HCT116 (cell line): ENCODE measurements at regions not wholly inside any gene's neighbourhood (a gene's known extent, or its start where the extent isn't known, plus 50 kb on each side); places are given as distances from the start of the nearest gene placed in this dataset.

ENCODE experiments used
- ATAC-seq: fragments of 200-7000 bp; cut with Tn5 transposase; 2 replicates; pipeline ENCODE4 v1.9.1; 2020; ENCODE audit warnings: mild to moderate bottlenecking, moderate library complexity
- BruUV-seq: library from RNA; stranded (reverse); fragments of 400-500 nt; replicated peaks from 2 replicates; lab custom pipeline; 2021; lab: Mats Ljungman, UMichigan
- CTCF ChIA-PET: fragments of 300-600 bp; sonication (Branson Sonifier 250); formaldehyde crosslinking; loops from one replicate; lab custom pipeline; 2021; ENCODE audit warnings: antibody characterized with exemption; lab: Charles Lee
- POLR2A ChIA-PET: fragments of 300-600, 350-600 bp; sonication (Branson Sonifier 250); formaldehyde crosslinking; loops from one replicate; lab custom pipeline; 2021; ENCODE audit warnings: antibody characterized with exemption; lab: Charles Lee
- RAD21 ChIA-PET, 2 experiments: fragments of 300-600 bp; sonication (Branson Sonifier 250); formaldehyde crosslinking; loops; one replicate each; lab custom pipeline; 2023; ENCODE audit warnings: low total read pairs in 2 of 2; ENCODE audit not compliant: uncharacterized antibody in 2 of 2, unreplicated experiment in 2 of 2, low non-redundant PET in 1 of 2; lab: Charles Lee
- DNase-seq: peaks from one replicate; pipeline ENCODE4 v3.0.0-alpha.2; 2010; ENCODE audit warnings: low read depth, low spot score
- H2AFZ ChIP-seq: fragments of 200-600 bp; shearing (Covaris generic), sonication (generic); 2 replicates; pipeline ENCODE4 v1.6.1; 2017; ENCODE audit warnings: low read depth, mixed run types, mixed read lengths, antibody characterized with exemption, low read length; ENCODE audit not compliant: poor library complexity, severe bottlenecking
- H3K27ac ChIP-seq: 2 replicates; pipeline ENCODE4 v1.5.1; 2012; ENCODE audit warnings: low read depth, low read length
- H3K27me3 ChIP-seq: fragments of 200-600 bp; sonication (generic); 2 replicates; pipeline ENCODE4 v1.6.1; 2016; ENCODE audit warnings: mixed run types, low read length, mixed read lengths; ENCODE audit not compliant: insufficient read depth
- H3K36me3 ChIP-seq, 2 experiments: fragments of 200-500 bp in 1 of 2; fragments of 200-600 bp in 1 of 2; sonication (Bioruptor generic) in 1 of 2; sonication (generic) in 1 of 2; 2 replicates each; pipeline versions ENCODE4 v1.5.1 to v1.6.1; 2014 to 2016; ENCODE audit warnings: low read length in 2 of 2, inconsistent platforms in 1 of 2, mixed read lengths in 1 of 2, mixed run types in 1 of 2; ENCODE audit not compliant: insufficient read depth in 2 of 2, control insufficient read depth in 1 of 2
- H3K4me1 ChIP-seq, 2 experiments: fragments of 200-600 bp in 1 of 2; sonication (generic) in 1 of 2; 2 replicates each; pipeline versions ENCODE4 v1.5.1 to v1.6.1; 2012 to 2017; ENCODE audit warnings: low read length in 2 of 2, inconsistent platforms in 1 of 2, mild to moderate bottlenecking in 1 of 2, mixed read lengths in 1 of 2, mixed run types in 1 of 2, moderate library complexity in 1 of 2; ENCODE audit not compliant: insufficient read depth in 2 of 2, control insufficient read depth in 1 of 2
- H3K4me2 ChIP-seq: fragments of 200-600 bp; sonication (generic); 2 replicates; pipeline ENCODE4 v1.6.1; 2017; ENCODE audit warnings: mixed run types, low read length, mixed read lengths
- H3K4me3 ChIP-seq, 2 experiments: fragments of 200-600 bp in 1 of 2; sonication (generic) in 1 of 2; replicated peaks in 1 of 2; 2 replicates each; pipeline ENCODE4 v1.5.1; 2011 to 2016; ENCODE audit warnings: low read length in 2 of 2, control low read depth in 1 of 2, low read depth in 1 of 2, mild to moderate bottlenecking in 1 of 2, mixed read lengths in 1 of 2, mixed run types in 1 of 2
- H3K79me2 ChIP-seq: fragments of 200-600 bp; sonication (generic); 2 replicates; pipeline ENCODE4 v1.6.1; 2017; ENCODE audit warnings: mild to moderate bottlenecking, mixed run types, low read length, moderate library complexity, mixed read lengths; ENCODE audit not compliant: insufficient read depth
- H3K9ac ChIP-seq: fragments of 200-600 bp; sonication (generic); 2 replicates; pipeline ENCODE4 v1.6.1; 2016; ENCODE audit warnings: low read length, mixed read lengths
- H3K9me2 ChIP-seq: fragments of 200-600 bp; sonication (generic), shearing (Covaris generic); 2 replicates; pipeline ENCODE4 v1.6.1; 2017; ENCODE audit warnings: mixed run types, mild to moderate bottlenecking, moderate library complexity; ENCODE audit not compliant: insufficient read depth
- H3K9me3 ChIP-seq, 2 experiments: fragments of 200-500 bp in 1 of 2; fragments of 200-600 bp in 1 of 2; sonication (Bioruptor generic) in 1 of 2; sonication (generic) in 1 of 2; 2 replicates each; pipeline ENCODE4 v1.6.1; 2014 to 2017; ENCODE audit warnings: low read length in 2 of 2, mixed read lengths in 2 of 2, inconsistent platforms in 1 of 2, low read depth in 1 of 2, mild to moderate bottlenecking in 1 of 2, mixed run types in 1 of 2, moderate library complexity in 1 of 2; ENCODE audit not compliant: control insufficient read depth in 1 of 2, insufficient read depth in 1 of 2
- H4K20me1 ChIP-seq: fragments of 200-600 bp; sonication (generic), shearing (Covaris generic); 2 replicates; pipeline ENCODE4 v1.6.1; 2017; ENCODE audit warnings: mixed run types, mild to moderate bottlenecking, moderate library complexity; ENCODE audit not compliant: insufficient read depth
- ATF3 ChIP-seq: IDR thresholded peaks from 2 replicates; pipeline ENCODE4 v1.6.1; 2012
- CBX3 ChIP-seq: IDR thresholded peaks from 2 replicates; pipeline ENCODE4 v1.6.1; 2012; ENCODE audit warnings: low read depth
- EGR1 ChIP-seq: IDR thresholded peaks from 2 replicates; pipeline ENCODE4 v1.6.1; 2012; ENCODE audit warnings: low read depth
- ELF1 ChIP-seq: IDR thresholded peaks from 2 replicates; pipeline ENCODE4 v1.6.1; 2012; ENCODE audit warnings: low read depth, borderline replicate concordance
- EZH2 ChIP-seq: fragments of 200-600 bp; sonication (generic); IDR thresholded peaks from 2 replicates; pipeline ENCODE4 v1.6.1; 2017; ENCODE audit warnings: antibody characterized with exemption, mixed run types
- EZH2phosphoT487 ChIP-seq: fragments of 200-600 bp; IDR thresholded peaks from 2 replicates; pipeline ENCODE4 v1.6.1; 2018; ENCODE audit warnings: antibody characterized with exemption, borderline replicate concordance
- FOSL1 ChIP-seq: IDR thresholded peaks from 2 replicates; pipeline ENCODE4 v1.6.1; 2012; ENCODE audit warnings: low read depth
- JUND ChIP-seq: IDR thresholded peaks from 2 replicates; pipeline ENCODE4 v1.6.1; 2012
- POLR2A ChIP-seq: IDR thresholded peaks from 2 replicates; pipeline ENCODE4 v1.7.0; 2011; ENCODE audit warnings: borderline replicate concordance; ENCODE audit not compliant: insufficient read depth, insufficient read length; ENCODE audit errors: extremely low read depth
- POLR2AphosphoS5 ChIP-seq: IDR thresholded peaks from 2 replicates; pipeline ENCODE4 v1.6.1; 2011; ENCODE audit warnings: mild to moderate bottlenecking, low read depth, low read length, moderate library complexity
- RAD21 ChIP-seq: IDR thresholded peaks from 2 replicates; pipeline ENCODE4 v1.6.1; 2012; ENCODE audit warnings: low read depth, mild to moderate bottlenecking
- REST ChIP-seq: IDR thresholded peaks from 2 replicates; pipeline ENCODE4 v1.6.1; 2012; ENCODE audit warnings: low read depth
- SIN3A ChIP-seq: IDR thresholded peaks from 2 replicates; pipeline ENCODE4 v1.6.1; 2012; ENCODE audit warnings: low read depth
- SP1 ChIP-seq: IDR thresholded peaks from 2 replicates; pipeline ENCODE4 v1.6.1; 2012; ENCODE audit warnings: low read depth
- SRF ChIP-seq: IDR thresholded peaks from 2 replicates; pipeline ENCODE4 v1.6.1; 2012; ENCODE audit warnings: low read depth
- TCF7L2 ChIP-seq: IDR thresholded peaks from 2 replicates; pipeline ENCODE4 v1.7.0; 2011; ENCODE audit warnings: borderline replicate concordance, inconsistent platforms; ENCODE audit not compliant: insufficient read depth, insufficient read length; ENCODE audit errors: extremely low read depth
- YY1 ChIP-seq: IDR thresholded peaks from 2 replicates; pipeline ENCODE4 v1.6.1; 2011; ENCODE audit warnings: low read length, low read depth, moderate library complexity, mild to moderate bottlenecking; ENCODE audit not compliant: insufficient replicate concordance; ENCODE audit errors: extremely low read depth
- ZFX ChIP-seq: fragments of 450-650 bp; IDR thresholded peaks from 2 replicates; pipeline ENCODE4 v1.6.1; 2017
- ZNF274 ChIP-seq: fragments of 200-500 bp; sonication (Bioruptor generic); IDR thresholded peaks from 2 replicates; pipeline ENCODE4 v1.6.1; 2014; ENCODE audit warnings: mild to moderate bottlenecking, low read depth, low read length, inconsistent platforms
- intact Hi-C: fragments of 100-400 bp; cut with micrococcal nuclease; formaldehyde crosslinking; loops from 2 replicates; pipeline ENCODE4 v1.10.0; 2022
- TF ChIP-seq, protein P1 (sequence below): IDR thresholded peaks from 2 replicates; pipeline ENCODE4 v1.6.1; 2011; ENCODE audit warnings: mild to moderate bottlenecking, low read length, moderate library complexity; ENCODE audit not compliant: insufficient replicate concordance; ENCODE audit errors: extremely low read depth

GRCh38 chr10:65367706-65368105, 1558.1 kb upstream of the LRRTM3 start:
- Histone ChIP-seq H3K27ac (no peak overlapping the region), H3K4me1 (no peaks in the 10 kb centered on the region), H2AFZ (no peak overlapping the region), H3K27me3 (no peaks in the 10 kb centered on the region), H4K20me1 (no peaks in the 10 kb centered on the region), H3K79me2 (no peaks in the 10 kb centered on the region), H3K36me3 (no peaks in the 10 kb centered on the region), H3K9me3 (no peaks in the 10 kb centered on the region), H3K4me2 (no peak overlapping the region), H3K9me2 (0 out of 2 replicates have a peak, but pooled peaks cover 4% of the 10 kb centered on the region), H3K4me3 (no peak overlapping the region), H3K9ac (no peak overlapping the region)
- intact Hi-C loops, result no loop called here
- TF ChIP-seq POLR2AphosphoS5, result no peak
- TF ChIP-seq EGR1, result no peak
- TF ChIP-seq POLR2A, result no peak
- no peak for TF ChIP-seq SIN3A
- no peak for TF ChIP-seq EZH2phosphoT487
- no peak for TF ChIP-seq CBX3
- TF ChIP-seq SP1, result no peak
- TF ChIP-seq ZNF274, result no peak
- no peak for TF ChIP-seq ATF3
- no peak for TF ChIP-seq RAD21
- no peak for TF ChIP-seq ZFX
- TF ChIP-seq, protein P1, sequence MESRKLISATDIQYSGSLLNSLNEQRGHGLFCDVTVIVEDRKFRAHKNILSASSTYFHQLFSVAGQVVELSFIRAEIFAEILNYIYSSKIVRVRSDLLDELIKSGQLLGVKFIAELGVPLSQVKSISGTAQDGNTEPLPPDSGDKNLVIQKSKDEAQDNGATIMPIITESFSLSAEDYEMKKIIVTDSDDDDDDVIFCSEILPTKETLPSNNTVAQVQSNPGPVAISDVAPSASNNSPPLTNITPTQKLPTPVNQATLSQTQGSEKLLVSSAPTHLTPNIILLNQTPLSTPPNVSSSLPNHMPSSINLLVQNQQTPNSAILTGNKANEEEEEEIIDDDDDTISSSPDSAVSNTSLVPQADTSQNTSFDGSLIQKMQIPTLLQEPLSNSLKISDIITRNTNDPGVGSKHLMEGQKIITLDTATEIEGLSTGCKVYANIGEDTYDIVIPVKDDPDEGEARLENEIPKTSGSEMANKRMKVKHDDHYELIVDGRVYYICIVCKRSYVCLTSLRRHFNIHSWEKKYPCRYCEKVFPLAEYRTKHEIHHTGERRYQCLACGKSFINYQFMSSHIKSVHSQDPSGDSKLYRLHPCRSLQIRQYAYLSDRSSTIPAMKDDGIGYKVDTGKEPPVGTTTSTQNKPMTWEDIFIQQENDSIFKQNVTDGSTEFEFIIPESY, result no peak
- TF ChIP-seq ELF1, result no peak
- TF ChIP-seq REST, result no peak
- no peak for TF ChIP-seq TCF7L2
- no peak for TF ChIP-seq SRF
- TF ChIP-seq FOSL1, result no peak
- TF ChIP-seq YY1, result no peak
- TF ChIP-seq EZH2, result no peak
- TF ChIP-seq JUND, result no peak
- POLR2A ChIA-PET, result no interaction called here
- RAD21 ChIA-PET, result no interaction called here
- CTCF ChIA-PET, result no interaction called here
- ATAC-seq, result no peak
- BruUV-seq, result no TSS peak
- DNase-seq, result no peak
